Right lobe of liver (tissue), 6 donors: ENCODE measurements at regions not wholly inside any gene's neighbourhood (a gene's known extent, or its start where the extent isn't known, plus 50 kb on each side); places are given as distances from the start of the nearest gene placed in this dataset.

Experiments
- ATAC-seq, 4 donors: fragments of 200-7000 bp; cut with Tn5 transposase; one replicate each; pipeline ENCODE4 v1.9.1; 2020; ENCODE audit warnings: mild to moderate bottlenecking in 4 of 4, moderate library complexity in 4 of 4
- DNase-seq, 3 donors: peaks; one replicate each; pipeline ENCODE4 v3.0.0-alpha.2; 2020
- H3K27ac ChIP-seq, 3 donors: fragments of 200-600 bp; one replicate each; pipeline ENCODE4 v1.8.0; 2022
- H3K27me3 ChIP-seq, 2 donors: fragments of 200-600 bp; one replicate each; pipeline ENCODE4 v1.8.0; 2022
- H3K36me3 ChIP-seq, 4 donors: fragments of 200-600 bp; sonication (generic) in 1 of 4; one replicate each; pipeline versions ENCODE4 v1.5.1 to v1.8.0; 2017 to 2022; ENCODE audit warnings: control low read depth in 1 of 4
- H3K4me1 ChIP-seq, 4 donors: fragments of 200-600 bp; sonication (generic) in 1 of 4; one replicate each; pipeline versions ENCODE4 v1.5.1 to v1.8.0; 2017 to 2022; ENCODE audit warnings: control low read depth in 1 of 4
- H3K4me3 ChIP-seq, 3 donors: fragments of 200-600 bp; one replicate each; pipeline ENCODE4 v1.8.0; 2022
- H3K9me3 ChIP-seq, 4 donors: fragments of 200-600 bp; sonication (generic) in 1 of 4; one replicate each; pipeline versions ENCODE4 v1.5.1 to v1.8.0; 2017 to 2022; ENCODE audit warnings: control low read depth in 1 of 4
- POLR2A ChIP-seq: fragments of 450-650 bp; IDR thresholded peaks from one replicate; pipeline ENCODE4 v1.6.1; 2017; ENCODE audit warnings: antibody characterized with exemption, mild to moderate bottlenecking
- WGBS: methylation state at CpG from one replicate; pipeline ENCODE4 v1.1.6; 2018; ENCODE audit warnings: low coverage, low lambda C conversion rate; ENCODE audit not compliant: insufficient coverage; ENCODE audit errors: missing lambda C conversion rate; 5-methylcytosine and 5-hydroxymethylcytosine counted together
- intact Hi-C, 2 donors: fragments of 100-400 bp; cut with DNase I; formaldehyde crosslinking; loops; one replicate each; pipeline versions ENCODE4 v1.11.2 to v1.14.1; 2022
- TF ChIP-seq, protein P1 (sequence below), 4 donors: fragments of 200-600 bp in 3 of 4; fragments of 450-650 bp in 1 of 4; IDR thresholded peaks; one replicate each; pipeline versions ENCODE4 v1.5.1 to v1.8.0; 2016 to 2022; ENCODE audit warnings: antibody characterized with exemption in 4 of 4, mild to moderate bottlenecking in 2 of 4
- donor health status: DM: no; HTN: yes; CAD: no.
- donor health status: DM: no; HTN: no; CAD: no.
- donor health status: DM: no; HTN: no; CAD: no.
- donor health status: DM: no; HTN: yes; CAD: no.
- donor health status: DM: no; HTN: yes; CAD: no.

DNA sequence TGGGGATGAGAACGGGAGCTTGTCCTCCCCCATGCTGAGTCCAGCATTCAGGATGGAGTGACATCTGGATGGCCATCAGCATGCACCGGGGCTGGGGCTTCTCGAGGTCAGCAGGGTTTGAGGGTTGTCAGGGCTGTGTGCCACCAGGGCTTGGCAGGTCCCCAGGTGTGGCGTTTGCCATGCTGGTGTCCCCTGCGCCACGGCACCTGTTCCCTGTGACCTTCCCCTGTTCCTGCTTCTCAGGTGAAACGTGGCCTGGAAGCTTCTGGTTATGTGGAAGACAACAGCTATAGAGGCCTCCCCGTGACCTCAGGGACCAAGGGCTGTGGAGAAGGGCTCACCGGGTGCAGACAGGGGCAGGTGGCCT is 152.4 kb downstream of the KIF26A start:
- TF ChIP-seq POLR2A, result no peak
- TF ChIP-seq, protein P1, sequence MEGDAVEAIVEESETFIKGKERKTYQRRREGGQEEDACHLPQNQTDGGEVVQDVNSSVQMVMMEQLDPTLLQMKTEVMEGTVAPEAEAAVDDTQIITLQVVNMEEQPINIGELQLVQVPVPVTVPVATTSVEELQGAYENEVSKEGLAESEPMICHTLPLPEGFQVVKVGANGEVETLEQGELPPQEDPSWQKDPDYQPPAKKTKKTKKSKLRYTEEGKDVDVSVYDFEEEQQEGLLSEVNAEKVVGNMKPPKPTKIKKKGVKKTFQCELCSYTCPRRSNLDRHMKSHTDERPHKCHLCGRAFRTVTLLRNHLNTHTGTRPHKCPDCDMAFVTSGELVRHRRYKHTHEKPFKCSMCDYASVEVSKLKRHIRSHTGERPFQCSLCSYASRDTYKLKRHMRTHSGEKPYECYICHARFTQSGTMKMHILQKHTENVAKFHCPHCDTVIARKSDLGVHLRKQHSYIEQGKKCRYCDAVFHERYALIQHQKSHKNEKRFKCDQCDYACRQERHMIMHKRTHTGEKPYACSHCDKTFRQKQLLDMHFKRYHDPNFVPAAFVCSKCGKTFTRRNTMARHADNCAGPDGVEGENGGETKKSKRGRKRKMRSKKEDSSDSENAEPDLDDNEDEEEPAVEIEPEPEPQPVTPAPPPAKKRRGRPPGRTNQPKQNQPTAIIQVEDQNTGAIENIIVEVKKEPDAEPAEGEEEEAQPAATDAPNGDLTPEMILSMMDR (IDR thresholded peaks at IDR 0.05), result no peak
- Histone ChIP-seq H3K27me3 (no peaks in the 10 kb centered on the region), H3K36me3 (no peaks in the 10 kb centered on the region), H3K4me3 (no peak overlapping the region), H3K4me1 (peaks cover 0 to 13% (median 0%) of the 10 kb centered on the region in 4 donors), H3K27ac (no peak overlapping the region), H3K9me3 (no peaks in the 10 kb centered on the region)
- intact Hi-C loops, result no loop called here
- DNase-seq (peak in 2 of 3 donors; percentile 15 to 57), ATAC-seq (peak in 3 of 4 donors; percentile 6 to 35 (median 9))
- WGBS, result 0% methylated on average over 2 of the region's 9 CpGs

DNA sequence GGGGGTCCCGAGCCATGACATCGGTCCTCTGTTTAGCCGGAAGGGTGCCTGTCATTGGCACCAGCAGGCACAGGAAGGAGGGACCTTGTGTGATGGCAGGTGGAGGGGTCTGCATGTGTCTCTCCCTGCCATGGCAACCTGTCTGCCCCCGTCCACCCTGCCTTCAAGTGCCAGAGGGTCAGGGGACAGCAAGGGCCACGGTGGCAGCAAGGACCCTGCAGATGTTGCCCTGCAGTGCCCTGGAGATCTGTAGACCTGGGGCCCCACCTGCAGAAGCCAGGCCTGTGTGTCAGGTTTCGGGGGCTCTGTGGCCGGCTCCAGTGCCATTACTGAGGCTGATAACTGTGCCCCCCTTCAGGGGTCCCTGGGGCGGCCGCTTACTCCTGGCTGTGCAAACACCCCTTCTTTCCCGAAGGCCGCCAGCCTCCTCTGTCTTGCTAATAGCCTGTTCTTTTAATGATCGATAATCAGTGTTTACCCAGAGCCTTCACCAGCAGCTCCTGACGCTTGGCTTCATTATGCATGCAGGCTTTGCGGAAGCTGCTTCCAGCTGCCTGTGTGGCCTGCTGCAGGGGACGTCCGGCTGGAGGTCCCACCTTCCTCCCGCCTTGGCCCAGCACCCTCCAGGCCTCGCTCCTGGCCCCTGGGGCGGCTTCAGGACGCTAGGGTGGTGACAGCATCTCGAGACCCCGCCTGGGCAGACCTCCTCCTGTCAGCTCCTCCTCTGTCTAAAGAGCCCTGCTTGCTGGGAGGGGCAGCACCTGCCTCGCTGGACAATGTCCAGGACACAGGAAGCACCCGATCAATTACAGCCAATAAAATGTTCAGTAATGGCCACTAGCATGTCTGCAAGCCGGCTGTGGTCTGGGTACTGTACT is 153.0 kb downstream of the KIF26A start:
- H3K4me3 ChIP-seq, result peak overlapping the region in 1 of 3 donors; percentile 29
- DNase-seq, result peak; percentile 45 to 55 (median 47)
- WGBS, result 17% methylated on average over 14 of the region's 25 CpGs
- no peaks in the 10 kb centered on the region for H3K36me3 ChIP-seq
- no peaks in the 10 kb centered on the region for H3K27me3 ChIP-seq
- ATAC-seq, result peak; percentile 66 to 89 (median 82)
- intact Hi-C loops, result no loop called here
- H3K4me1 ChIP-seq, result peaks cover 0 to 13% (median 0%) of the 10 kb centered on the region in 4 donors
- H3K27ac ChIP-seq, result no peak overlapping the region
- no peaks in the 10 kb centered on the region for H3K9me3 ChIP-seq
- TF ChIP-seq, protein P1 (IDR thresholded peaks at IDR 0.05), result no peak
- TF ChIP-seq POLR2A, result no peak

DNA sequence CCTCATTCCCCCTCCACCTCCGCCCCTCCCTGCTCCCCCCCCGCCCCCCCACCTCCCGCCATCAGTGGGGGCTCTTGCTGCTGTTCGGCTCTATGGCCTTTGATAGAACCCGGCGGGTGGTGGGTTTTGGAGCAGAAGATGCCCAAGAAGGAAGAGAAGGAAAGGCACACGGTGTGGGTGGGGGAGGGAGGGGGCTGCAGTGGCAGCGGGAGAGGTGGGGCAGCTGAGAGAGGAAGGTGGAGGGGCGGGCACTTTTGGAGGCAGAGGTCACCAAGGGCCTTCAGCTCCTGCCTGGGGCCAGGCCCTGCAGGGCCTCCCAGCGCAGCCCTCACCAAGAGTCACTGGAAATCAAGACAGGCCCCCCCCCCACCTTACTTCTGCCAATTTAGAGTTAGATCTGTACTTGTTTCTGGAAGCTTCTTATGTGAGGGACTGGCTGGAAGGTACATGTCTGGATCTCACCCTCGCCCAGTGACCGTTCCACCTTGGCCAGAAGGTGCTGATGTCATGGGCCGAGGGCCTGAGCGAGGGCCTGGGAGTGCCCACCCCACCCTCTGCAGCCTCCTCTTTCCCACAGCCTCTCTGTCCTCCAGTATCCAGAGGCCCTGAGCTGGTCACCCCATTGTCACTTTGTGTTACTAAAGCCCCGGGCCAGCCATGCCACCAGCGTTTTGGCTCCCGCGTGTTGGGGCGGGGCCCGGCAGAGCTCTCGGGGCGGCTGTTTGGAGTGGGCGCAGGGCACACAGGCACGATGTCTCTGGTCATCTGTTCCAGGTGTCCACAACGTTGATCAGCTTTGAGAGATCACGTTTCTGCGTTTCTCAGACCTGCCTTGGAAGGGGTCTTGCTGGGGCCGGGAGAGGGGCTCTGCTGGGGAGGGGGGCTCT is 153.9 kb downstream of the KIF26A start:
- Histone ChIP-seq H3K27me3 (no peaks in the 10 kb centered on the region), H3K4me3 (no peak overlapping the region), H3K9me3 (no peaks in the 10 kb centered on the region), H3K4me1 (peaks cover 0 to 13% (median 0%) of the 10 kb centered on the region in 4 donors), H3K36me3 (no peaks in the 10 kb centered on the region), H3K27ac (no peak overlapping the region)
- TF ChIP-seq, protein P1 (IDR thresholded peaks at IDR 0.05), result no peak
- TF ChIP-seq POLR2A, result no peak
- ATAC-seq (no peak), DNase-seq (peak; percentile 15 to 46 (median 33))
- WGBS, result 59% methylated on average over 19 of the region's 28 CpGs
- intact Hi-C loops, result no loop called here

DNA sequence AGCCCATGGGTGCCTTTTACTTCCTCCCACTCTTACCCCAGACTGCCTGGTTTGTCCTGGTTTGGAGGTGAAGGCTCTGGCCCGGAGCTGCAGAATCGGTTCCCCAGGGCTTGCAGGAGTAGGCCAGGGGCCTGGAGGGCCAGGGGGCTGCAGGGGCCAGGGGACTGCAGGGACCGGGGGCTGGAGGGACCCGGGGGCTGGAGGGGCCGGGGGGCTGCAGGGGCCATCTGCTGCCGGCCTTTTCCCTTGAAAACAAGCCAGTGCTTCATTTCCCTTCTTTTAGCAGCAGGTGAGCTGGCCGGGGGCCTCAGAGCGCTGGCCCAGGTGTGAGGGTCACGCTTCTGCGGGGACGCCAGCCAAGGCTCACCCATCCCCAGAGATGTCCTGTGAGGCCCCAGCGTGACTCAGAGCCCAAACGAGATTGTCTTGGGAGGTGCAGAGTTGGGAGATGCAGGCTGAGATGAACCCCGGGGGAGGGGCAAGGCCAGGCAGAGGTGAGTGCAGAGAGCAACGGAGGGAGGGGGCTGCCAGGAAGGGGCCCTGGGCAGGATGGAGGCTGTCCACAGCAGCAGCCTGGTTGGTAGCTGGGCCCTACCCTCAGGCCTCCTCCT is 154.9 kb downstream of the KIF26A start:
- Histone ChIP-seq H3K4me3 (no peak overlapping the region), H3K4me1 (peaks cover 0 to 13% (median 0%) of the 10 kb centered on the region in 4 donors), H3K36me3 (no peaks in the 10 kb centered on the region), H3K9me3 (no peaks in the 10 kb centered on the region), H3K27ac (no peak overlapping the region), H3K27me3 (no peaks in the 10 kb centered on the region)
- no peak for ATAC-seq
- WGBS, result 35% methylated on average over 5 of the region's 15 CpGs
- peak; percentile 5 to 48 (median 36) for DNase-seq
- intact Hi-C loops, result no loop called here
- TF ChIP-seq, protein P1 (IDR thresholded peaks at IDR 0.05), result no peak
- TF ChIP-seq POLR2A, result no peak
